A549 (cell line): ENCODE measurements at regions not wholly inside any gene's neighbourhood (a gene's known extent, or its start where the extent isn't known, plus 50 kb on each side); places are given as distances from the start of the nearest gene placed in this dataset.

Experiments
- ATAC-seq, 2 experiments: fragments of 200-7000 bp in 1 of 2; fragments of >200 bp in 1 of 2; cut with Nextera tagmentation in 1 of 2; cut with Tn5 transposase in 1 of 2; 3 replicates each; pipeline versions ENCODE4 v1.8.0 to v1.9.1; 2018 to 2020; ENCODE audit warnings: mild to moderate bottlenecking in 1 of 2, moderate library complexity in 1 of 2
- CTCF ChIA-PET: fragments of 300-600 bp; sonication (Branson Sonifier 250); formaldehyde crosslinking; extraction: SDS; loops from one replicate; lab custom pipeline; 2021; ENCODE audit warnings: antibody characterized with exemption, inconsistent platforms; lab: Yijun Ruan, JAX
- POLR2A ChIA-PET: fragments of 350-600 bp; formaldehyde crosslinking; extraction: SDS; loops from one replicate; lab custom pipeline; 2021; ENCODE audit warnings: antibody characterized with exemption, inconsistent platforms; lab: Yijun Ruan, JAX
- DNase-seq, 2 experiments: peaks; one replicate each; pipeline versions ENCODE4 v3.0.0 to v3.0.0-alpha.2; 2011 to 2016; ENCODE audit warnings: low read depth in 1 of 2, low spot score in 1 of 2
- FAIRE-seq: peaks from 2 replicates; lab custom pipeline; 2011; peaks lifted over from hg19 to GRCh38; lab: Jason Lieb, UNC
- H3K27ac ChIP-seq, 2 experiments: fragments of >200 bp; sonication (Bioruptor Twin); formaldehyde crosslinking; 3 replicates each; pipeline ENCODE4 v1.5.1; 2016 to 2017
- H3K4me1 ChIP-seq: fragments of >200 bp; sonication (Bioruptor Twin); formaldehyde crosslinking; 3 replicates; pipeline ENCODE4 v1.6.1; 2016
- H3K4me2 ChIP-seq: fragments of >200 bp; sonication (Bioruptor Twin); formaldehyde crosslinking; 3 replicates; pipeline ENCODE4 v1.6.1; 2016
- H3K4me3 ChIP-seq: fragments of >200 bp; sonication (Bioruptor Twin); formaldehyde crosslinking; 3 replicates; pipeline ENCODE4 v1.5.1; 2016
- H3K9me3 ChIP-seq: fragments of >200 bp; sonication (Bioruptor Twin); formaldehyde crosslinking; 3 replicates; pipeline ENCODE4 v1.6.1; 2016
- BHLHE40 ChIP-seq: IDR thresholded peaks from 2 replicates; pipeline ENCODE4 v1.6.1; 2012; ENCODE audit warnings: low read depth, low read length, inconsistent platforms
- CBX2 ChIP-seq: fragments of 200-600 bp; sonication (generic); IDR thresholded peaks from 2 replicates; pipeline ENCODE4 v1.6.1; 2016; ENCODE audit warnings: low read depth, mild to moderate bottlenecking, borderline replicate concordance
- CEBPB ChIP-seq, 2 experiments: fragments of >200 bp in 1 of 2; sonication (Bioruptor Twin) in 1 of 2; formaldehyde crosslinking in 1 of 2; IDR thresholded peaks; 2 replicates each; pipeline ENCODE4 v1.6.1; 2012 to 2016
- CHD2 ChIP-seq: fragments of 150-350 bp; IDR thresholded peaks from 2 replicates; pipeline ENCODE4 v1.6.1; 2014; ENCODE audit warnings: low read length; ENCODE audit not compliant: partially characterized antibody
- CHD4 ChIP-seq: fragments of 200-600 bp; sonication (generic); IDR thresholded peaks from 2 replicates; pipeline ENCODE4 v1.6.1; 2016; ENCODE audit warnings: antibody characterized with exemption, mild to moderate bottlenecking, borderline replicate concordance
- EHF ChIP-seq: fragments of 250-450 bp; sonication (Bioruptor Pico); IDR thresholded peaks from 2 replicates; pipeline ENCODE4 v1.5.0; 2020; ENCODE audit warnings: mild to moderate bottlenecking
- EP300 ChIP-seq, 2 experiments: fragments of >200 bp; sonication (Bioruptor Twin); formaldehyde crosslinking; IDR thresholded peaks; 2 replicates in 1 of 2; 3 replicates in 1 of 2; pipeline ENCODE4 v1.6.1; 2016 to 2017
- FOXS1 ChIP-seq: fragments of 250-450 bp; sonication (Bioruptor Pico); IDR thresholded peaks from 2 replicates; pipeline ENCODE4 v1.5.0; 2020; ENCODE audit warnings: mild to moderate bottlenecking, moderate library complexity
- GATA3 ChIP-seq: IDR thresholded peaks from 2 replicates; pipeline ENCODE4 v1.6.1; 2012; ENCODE audit warnings: borderline replicate concordance
- HDAC2 ChIP-seq: fragments of 200-600 bp; sonication (generic); IDR thresholded peaks from 2 replicates; pipeline ENCODE4 v1.6.1; 2016
- HEYL ChIP-seq: fragments of 250-450 bp; sonication (Bioruptor Pico); IDR thresholded peaks from 2 replicates; pipeline ENCODE4 v1.8.0; 2021; ENCODE audit warnings: mild to moderate bottlenecking, moderate library complexity
- HOXA7 ChIP-seq: fragments of 250-450 bp; sonication (Bioruptor Pico); IDR thresholded peaks from 2 replicates; pipeline ENCODE4 v1.5.0; 2020; ENCODE audit warnings: mild to moderate bottlenecking, moderate library complexity
- KDM1A ChIP-seq: fragments of 200-600 bp; sonication (generic); IDR thresholded peaks from 2 replicates; pipeline ENCODE4 v1.6.1; 2016; ENCODE audit warnings: low read depth, mild to moderate bottlenecking
- KDM5A ChIP-seq: fragments of 200-600 bp; sonication (generic); IDR thresholded peaks from 2 replicates; pipeline ENCODE4 v1.6.1; 2016; ENCODE audit warnings: antibody characterized with exemption, mild to moderate bottlenecking
- NPAS2 ChIP-seq: fragments of 250-450 bp; sonication (Bioruptor Pico); IDR thresholded peaks from 2 replicates; pipeline ENCODE4 v1.8.0; 2022; ENCODE audit warnings: mild to moderate bottlenecking, moderate library complexity, borderline replicate concordance
- NR3C1 ChIP-seq: fragments of >200 bp; sonication (Bioruptor Twin); formaldehyde crosslinking; IDR thresholded peaks from 3 replicates; pipeline ENCODE4 v1.6.1; 2017
- PHF8 ChIP-seq: fragments of 200-600 bp; sonication (generic); IDR thresholded peaks from 2 replicates; pipeline ENCODE4 v1.6.1; 2016; ENCODE audit warnings: low read depth, mild to moderate bottlenecking, antibody characterized with exemption, moderate library complexity, borderline replicate concordance
- POLR2A ChIP-seq: IDR thresholded peaks from 2 replicates; pipeline ENCODE4 v1.6.1; 2012; ENCODE audit warnings: mild to moderate bottlenecking, low read length
- RFX5 ChIP-seq: fragments of 450-650 bp; IDR thresholded peaks from 2 replicates; pipeline ENCODE4 v1.7.1; 2014; ENCODE audit warnings: antibody characterized with exemption, mild to moderate bottlenecking, moderate library complexity
- RNF2 ChIP-seq: fragments of 200-600 bp; sonication (generic); IDR thresholded peaks from 2 replicates; pipeline ENCODE4 v1.6.1; 2016; ENCODE audit warnings: low read depth, mild to moderate bottlenecking, antibody characterized with exemption, moderate library complexity, borderline replicate concordance
- TP53 ChIP-seq: fragments of 250-450 bp; sonication (Bioruptor Pico); IDR thresholded peaks from 2 replicates; pipeline ENCODE4 v1.5.0; 2021; ENCODE audit warnings: mild to moderate bottlenecking, moderate library complexity
- ZFP36 ChIP-seq: fragments of 450-650 bp; IDR thresholded peaks from 2 replicates; pipeline ENCODE4 v1.6.1; 2014; ENCODE audit warnings: borderline replicate concordance; ENCODE audit not compliant: partially characterized antibody
- WGBS: methylation state at CpG from one replicate; pipeline ENCODE4 v1.1.6; 2017; ENCODE audit errors: missing lambda C conversion rate; 5-methylcytosine and 5-hydroxymethylcytosine counted together
- TF ChIP-seq, protein P1 (sequence below): fragments of 200-600 bp; sonication (generic); IDR thresholded peaks from 2 replicates; pipeline ENCODE4 v1.6.1; 2016; ENCODE audit warnings: antibody characterized with exemption, mild to moderate bottlenecking, moderate library complexity
- TF ChIP-seq, protein P2 (sequence below): fragments of 450-650 bp; IDR thresholded peaks from 2 replicates; pipeline ENCODE4 v1.6.1; 2014; ENCODE audit warnings: antibody characterized with exemption
- TF ChIP-seq, protein P3 (sequence below): fragments of >200 bp; sonication (Bioruptor Twin); formaldehyde crosslinking; IDR thresholded peaks from 3 replicates; pipeline ENCODE4 v1.5.1; 2016
- TF ChIP-seq, protein P4 (sequence below): IDR thresholded peaks from 2 replicates; pipeline ENCODE4 v1.6.1; 2012

DNA sequence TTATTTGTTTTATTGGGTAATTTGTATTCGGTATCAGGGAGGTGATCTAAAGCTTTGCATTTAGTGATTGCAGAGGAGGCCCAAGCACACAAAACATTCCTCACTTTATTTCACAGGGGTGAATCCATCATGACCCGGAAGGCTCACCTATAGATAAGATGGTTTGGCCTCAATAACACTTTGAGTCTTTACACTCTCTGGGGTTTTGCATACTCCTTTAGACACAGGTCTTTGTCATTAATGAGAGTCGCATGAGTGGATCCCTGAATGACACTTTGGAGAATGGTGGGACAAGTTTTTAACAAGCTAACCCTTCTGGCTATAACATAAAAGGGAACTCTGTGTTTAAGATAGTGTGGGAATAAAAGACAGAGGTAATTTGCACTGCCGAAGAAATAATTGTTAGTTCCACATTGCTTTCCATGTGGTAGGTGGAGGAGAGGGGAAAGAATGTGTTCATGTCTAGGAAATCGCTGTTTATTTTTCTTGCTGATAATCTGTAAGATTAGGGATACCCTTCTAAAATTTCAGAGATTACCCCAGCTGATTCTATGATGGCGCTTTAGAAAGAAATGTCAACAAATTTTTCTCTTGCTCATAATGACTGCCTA lies 455.8 kb downstream of the TFEC start:
- CTCF ChIA-PET: interaction anchor here (1.2 kb wide), 1 partner anchor 18 kb away, joined by 3 read pairs; no protein-coding TSS in a partner anchor

DNA sequence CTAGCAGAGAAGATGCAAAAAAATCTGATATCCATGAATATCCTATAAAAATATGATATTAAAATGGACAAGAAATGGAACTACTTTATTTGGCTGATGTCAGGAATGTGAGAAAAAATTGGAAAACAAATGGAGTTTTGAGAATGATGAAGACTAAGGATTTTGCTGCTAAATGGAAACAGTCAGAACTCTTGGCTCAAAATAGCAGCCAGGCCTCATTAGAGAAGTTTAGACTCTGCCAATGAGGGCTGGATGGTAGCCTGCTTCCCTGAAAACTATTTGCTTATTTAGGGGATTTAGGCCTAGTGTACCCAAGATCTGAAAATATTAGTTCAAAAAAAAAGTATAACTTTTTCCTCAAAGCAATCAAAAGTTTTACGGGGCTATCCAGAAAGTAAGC lies 458.5 kb downstream of the TFEC start:
- ChIA-PET CTCF (no interaction called here), POLR2A (no interaction called here)
- FAIRE-seq: no peak
- Histone ChIP-seq H3K9me3 (no peaks in the 10 kb centered on the region), H3K4me1 (no peaks in the 10 kb centered on the region), H3K4me3 (no peak overlapping the region), H3K27ac (no peak overlapping the region), H3K4me2 (no peak overlapping the region)
- ATAC-seq: no peak
- DNase-seq: no peak
- WGBS: 67% methylated on average over 1 of the region's 1 CpG
- TF ChIP-seq KDM5A (no peak), EP300 (IDR thresholded peaks at IDR 0.05) (no peak), HOXA7 (no peak), CHD4 (no peak), BHLHE40 (no peak), CBX2 (no peak), CEBPB (IDR thresholded peaks at IDR 0.05) (no peak), POLR2A (no peak), NR3C1 (no peak), PHF8 (no peak), NPAS2 (CRISPR knock-in tag) (no peak), RNF2 (no peak), FOXS1 (CRISPR knock-in tag) (no peak), GATA3 (no peak), KDM1A (no peak)
- TF ChIP-seq, protein P1, sequence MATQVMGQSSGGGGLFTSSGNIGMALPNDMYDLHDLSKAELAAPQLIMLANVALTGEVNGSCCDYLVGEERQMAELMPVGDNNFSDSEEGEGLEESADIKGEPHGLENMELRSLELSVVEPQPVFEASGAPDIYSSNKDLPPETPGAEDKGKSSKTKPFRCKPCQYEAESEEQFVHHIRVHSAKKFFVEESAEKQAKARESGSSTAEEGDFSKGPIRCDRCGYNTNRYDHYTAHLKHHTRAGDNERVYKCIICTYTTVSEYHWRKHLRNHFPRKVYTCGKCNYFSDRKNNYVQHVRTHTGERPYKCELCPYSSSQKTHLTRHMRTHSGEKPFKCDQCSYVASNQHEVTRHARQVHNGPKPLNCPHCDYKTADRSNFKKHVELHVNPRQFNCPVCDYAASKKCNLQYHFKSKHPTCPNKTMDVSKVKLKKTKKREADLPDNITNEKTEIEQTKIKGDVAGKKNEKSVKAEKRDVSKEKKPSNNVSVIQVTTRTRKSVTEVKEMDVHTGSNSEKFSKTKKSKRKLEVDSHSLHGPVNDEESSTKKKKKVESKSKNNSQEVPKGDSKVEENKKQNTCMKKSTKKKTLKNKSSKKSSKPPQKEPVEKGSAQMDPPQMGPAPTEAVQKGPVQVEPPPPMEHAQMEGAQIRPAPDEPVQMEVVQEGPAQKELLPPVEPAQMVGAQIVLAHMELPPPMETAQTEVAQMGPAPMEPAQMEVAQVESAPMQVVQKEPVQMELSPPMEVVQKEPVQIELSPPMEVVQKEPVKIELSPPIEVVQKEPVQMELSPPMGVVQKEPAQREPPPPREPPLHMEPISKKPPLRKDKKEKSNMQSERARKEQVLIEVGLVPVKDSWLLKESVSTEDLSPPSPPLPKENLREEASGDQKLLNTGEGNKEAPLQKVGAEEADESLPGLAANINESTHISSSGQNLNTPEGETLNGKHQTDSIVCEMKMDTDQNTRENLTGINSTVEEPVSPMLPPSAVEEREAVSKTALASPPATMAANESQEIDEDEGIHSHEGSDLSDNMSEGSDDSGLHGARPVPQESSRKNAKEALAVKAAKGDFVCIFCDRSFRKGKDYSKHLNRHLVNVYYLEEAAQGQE: no peak
- TF ChIP-seq, protein P2, sequence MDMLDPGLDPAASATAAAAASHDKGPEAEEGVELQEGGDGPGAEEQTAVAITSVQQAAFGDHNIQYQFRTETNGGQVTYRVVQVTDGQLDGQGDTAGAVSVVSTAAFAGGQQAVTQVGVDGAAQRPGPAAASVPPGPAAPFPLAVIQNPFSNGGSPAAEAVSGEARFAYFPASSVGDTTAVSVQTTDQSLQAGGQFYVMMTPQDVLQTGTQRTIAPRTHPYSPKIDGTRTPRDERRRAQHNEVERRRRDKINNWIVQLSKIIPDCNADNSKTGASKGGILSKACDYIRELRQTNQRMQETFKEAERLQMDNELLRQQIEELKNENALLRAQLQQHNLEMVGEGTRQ: no peak
- TF ChIP-seq, protein P3, sequence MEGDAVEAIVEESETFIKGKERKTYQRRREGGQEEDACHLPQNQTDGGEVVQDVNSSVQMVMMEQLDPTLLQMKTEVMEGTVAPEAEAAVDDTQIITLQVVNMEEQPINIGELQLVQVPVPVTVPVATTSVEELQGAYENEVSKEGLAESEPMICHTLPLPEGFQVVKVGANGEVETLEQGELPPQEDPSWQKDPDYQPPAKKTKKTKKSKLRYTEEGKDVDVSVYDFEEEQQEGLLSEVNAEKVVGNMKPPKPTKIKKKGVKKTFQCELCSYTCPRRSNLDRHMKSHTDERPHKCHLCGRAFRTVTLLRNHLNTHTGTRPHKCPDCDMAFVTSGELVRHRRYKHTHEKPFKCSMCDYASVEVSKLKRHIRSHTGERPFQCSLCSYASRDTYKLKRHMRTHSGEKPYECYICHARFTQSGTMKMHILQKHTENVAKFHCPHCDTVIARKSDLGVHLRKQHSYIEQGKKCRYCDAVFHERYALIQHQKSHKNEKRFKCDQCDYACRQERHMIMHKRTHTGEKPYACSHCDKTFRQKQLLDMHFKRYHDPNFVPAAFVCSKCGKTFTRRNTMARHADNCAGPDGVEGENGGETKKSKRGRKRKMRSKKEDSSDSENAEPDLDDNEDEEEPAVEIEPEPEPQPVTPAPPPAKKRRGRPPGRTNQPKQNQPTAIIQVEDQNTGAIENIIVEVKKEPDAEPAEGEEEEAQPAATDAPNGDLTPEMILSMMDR: no peak

More for the DNA sequence above, 455.8 kb downstream of the TFEC start:
- no peaks in the 10 kb centered on the region for H3K9me3 ChIP-seq
- DNase-seq (no peak), FAIRE-seq (no peak), ATAC-seq (no peak)
- TF ChIP-seq HDAC2 (no peak), HEYL (CRISPR knock-in tag) (no peak), RNF2 (no peak), CHD2 (no peak), ZFP36 (no peak), TP53 (CRISPR knock-in tag) (no peak), EHF (no peak), PHF8 (no peak), RFX5 (no peak)
- TF ChIP-seq, protein P4, sequence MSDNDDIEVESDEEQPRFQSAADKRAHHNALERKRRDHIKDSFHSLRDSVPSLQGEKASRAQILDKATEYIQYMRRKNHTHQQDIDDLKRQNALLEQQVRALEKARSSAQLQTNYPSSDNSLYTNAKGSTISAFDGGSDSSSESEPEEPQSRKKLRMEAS: no peak
- TF ChIP-seq, protein P1: no peak
- POLR2A ChIA-PET: no interaction called here
- no peaks in the 10 kb centered on the region for H3K4me1 ChIP-seq
- no peak overlapping the region for H3K4me2 ChIP-seq
- no peak overlapping the region for H3K4me3 ChIP-seq
- H3K27ac ChIP-seq: no peak overlapping the region
- 68% methylated on average over 6 of the region's 6 CpGs for WGBS
